Epidermal melanocyte (primary cell): ENCODE measurements at regions not wholly inside any gene's neighbourhood (a gene's known extent, or its start where the extent isn't known, plus 50 kb on each side); places are given as distances from the start of the nearest gene placed in this dataset.
"Not testable (repeated sequence)": the region's sequence is repeated elsewhere in the genome, so short reads cannot be mapped to it uniquely, and the experiment has no call there.

Experiments used
- DNase-seq: peaks from one replicate; pipeline ENCODE4 v3.0.0; 2011; ENCODE audit warnings: low spot score; ENCODE audit not compliant: insufficient read length

- DNase-seq = no peak
Measured at GRCh38 chr18:1797235-1797634, 774.1 kb downstream of the METTL4 start.

GRCh38 chr18:1805521-1805920 is 765.8 kb downstream of the METTL4 start:
- no peak for DNase-seq

GRCh38 chr18:1806884-1807615 is 764.3 kb downstream of the METTL4 start:
- DNase-seq = no peak

GRCh38 chr18:1811282-1811681 is 760.0 kb downstream of the METTL4 start:
- no peak for DNase-seq

GRCh38 chr18:1825296-1825695 is 746.0 kb downstream of the METTL4 start:
- no peak for DNase-seq

- no peak for DNase-seq
Measured at GRCh38 chr18:1840878-1841277, 730.4 kb downstream of the METTL4 start.

- DNase-seq = no peak
Measured at GRCh38 chr18:1846640-1847039, 724.7 kb downstream of the METTL4 start.

GRCh38 chr18:1848716-1849115 is 722.6 kb downstream of the METTL4 start:
- no peak for DNase-seq

GRCh38 chr18:1849386-1849785 is 721.9 kb downstream of the METTL4 start:
- no peak for DNase-seq

- DNase-seq = not testable (repeated sequence)
Measured at GRCh38 chr18:1857281-1857680, 714.0 kb downstream of the METTL4 start.

GRCh38 chr18:1861473-1861872 is 709.8 kb downstream of the METTL4 start:
- no peak for DNase-seq

GRCh38 chr18:1865869-1866268 is 705.4 kb downstream of the METTL4 start:
- DNase-seq = no peak

- no peak for DNase-seq
Measured at GRCh38 chr18:1872274-1872673, 699.0 kb downstream of the METTL4 start.

GRCh38 chr18:1875219-1875618 is 696.1 kb downstream of the METTL4 start:
- DNase-seq = no peak

- DNase-seq = no peak
Measured at GRCh38 chr18:1884623-1885022, 686.7 kb downstream of the METTL4 start.

GRCh38 chr18:1891641-1892040 is 679.7 kb downstream of the METTL4 start:
- DNase-seq = no peak

- no peak for DNase-seq
Measured at GRCh38 chr18:1892191-1892590, 679.1 kb downstream of the METTL4 start.

GRCh38 chr18:1895456-1896185 is 675.7 kb downstream of the METTL4 start:
- no peak for DNase-seq

GRCh38 chr18:1906421-1906820 is 664.9 kb downstream of the METTL4 start:
- no peak for DNase-seq

GRCh38 chr18:1907470-1908206 is 663.7 kb downstream of the METTL4 start:
- no peak for DNase-seq

- no peak for DNase-seq
Measured at GRCh38 chr18:1914489-1914888, 656.8 kb downstream of the METTL4 start.

- no peak for DNase-seq
Measured at GRCh38 chr18:1916869-1917523, 654.3 kb downstream of the METTL4 start.
